ENCODE measurements at regions not wholly inside any gene's neighbourhood (a gene's known extent, or its start where the extent isn't known, plus 50 kb on each side); places are given as distances from the start of the nearest gene placed in this dataset.

GRCh38 chr5:107263387-107264018 lies 407.2 kb downstream of the EFNA5 start:
- ATAC-seq, result no peak
- TF ChIP-seq ZC3H10 (CRISPR knock-in tag; IDR thresholded peaks at IDR 0.05), result no peak
- TF ChIP-seq ZNF8 (CRISPR knock-in tag; IDR thresholded peaks at IDR 0.05), result no peak
- TF ChIP-seq CSDC2 (CRISPR knock-in tag; IDR thresholded peaks at IDR 0.05), result no peak
- no peak for TF ChIP-seq ZFP30 (CRISPR knock-in tag; IDR thresholded peaks at IDR 0.05)
- no peak for TF ChIP-seq ZFP3 (CRISPR knock-in tag; IDR thresholded peaks at IDR 0.05)
- TF ChIP-seq ZNF70 (CRISPR knock-in tag; IDR thresholded peaks at IDR 0.05), result no peak
- TF ChIP-seq GLIS3 (CRISPR knock-in tag; IDR thresholded peaks at IDR 0.05), result no peak
- TF ChIP-seq RARB (CRISPR knock-in tag; IDR thresholded peaks at IDR 0.05), result no peak
- no peak for TF ChIP-seq BACH2 (CRISPR knock-in tag; IDR thresholded peaks at IDR 0.05; ENCODE audit: borderline replicate concordance)
- TF ChIP-seq CREB5 (CRISPR knock-in tag; IDR thresholded peaks at IDR 0.05; ENCODE audit: low read depth), result no peak
- TF ChIP-seq ARNTL (CRISPR knock-in tag; IDR thresholded peaks at IDR 0.05; ENCODE audit: borderline replicate concordance, low read depth), result no peak
- no peak for TF ChIP-seq PATZ1 (CRISPR knock-in tag; IDR thresholded peaks at IDR 0.05; ENCODE audit: borderline replicate concordance)
- TF ChIP-seq TOX (CRISPR knock-in tag; IDR thresholded peaks at IDR 0.05; ENCODE audit: borderline replicate concordance), result no peak
- no peak for TF ChIP-seq TCF4 (CRISPR knock-in tag; IDR thresholded peaks at IDR 0.05; ENCODE audit: borderline replicate concordance)
- no peak for TF ChIP-seq ZNF565 (CRISPR knock-in tag; conservative IDR thresholded peaks at IDR 0.05; ENCODE audit: low read depth)
- no peak for TF ChIP-seq ISL1 (CRISPR knock-in tag; IDR thresholded peaks at IDR 0.05)
- TF ChIP-seq ESRRG (CRISPR knock-in tag; IDR thresholded peaks at IDR 0.05), result no peak

- ATAC-seq, result no peak
- no peak for TF ChIP-seq ISL1 (CRISPR knock-in tag; IDR thresholded peaks at IDR 0.05)
- no peak for TF ChIP-seq ARNTL (CRISPR knock-in tag; IDR thresholded peaks at IDR 0.05; ENCODE audit: borderline replicate concordance, low read depth)
- no peak for TF ChIP-seq ZNF565 (CRISPR knock-in tag; conservative IDR thresholded peaks at IDR 0.05; ENCODE audit: low read depth)
- no peak for TF ChIP-seq BACH2 (CRISPR knock-in tag; IDR thresholded peaks at IDR 0.05; ENCODE audit: borderline replicate concordance)
- no peak for TF ChIP-seq TCF4 (CRISPR knock-in tag; IDR thresholded peaks at IDR 0.05; ENCODE audit: borderline replicate concordance)
- TF ChIP-seq PPARA (CRISPR knock-in tag; IDR thresholded peaks at IDR 0.05; ENCODE audit: borderline replicate concordance), result no peak
- TF ChIP-seq TSHZ2 (CRISPR knock-in tag; IDR thresholded peaks at IDR 0.05), result no peak
- no peak for TF ChIP-seq RARB (CRISPR knock-in tag; IDR thresholded peaks at IDR 0.05)
- no peak for TF ChIP-seq CREB5 (CRISPR knock-in tag; IDR thresholded peaks at IDR 0.05; ENCODE audit: low read depth)
- TF ChIP-seq ZFP30 (CRISPR knock-in tag; IDR thresholded peaks at IDR 0.05), result no peak
Measured at GRCh38 chr5:107257885-107258520, 412.7 kb downstream of the EFNA5 start.

- no peak; the same call in 2 of the 3 replicates for ATAC-seq
- TF ChIP-seq POU6F1 (CRISPR knock-in tag; IDR thresholded peaks at IDR 0.05; ENCODE audit: borderline replicate concordance, low read depth), result no peak
- TF ChIP-seq BACH2 (CRISPR knock-in tag; IDR thresholded peaks at IDR 0.05; ENCODE audit: borderline replicate concordance), result no peak
- no peak for TF ChIP-seq OSR1 (CRISPR knock-in tag; IDR thresholded peaks at IDR 0.05)
- TF ChIP-seq PPARA (CRISPR knock-in tag; IDR thresholded peaks at IDR 0.05; ENCODE audit: borderline replicate concordance), result no peak
- 0 out of 2 replicates have a peak, but pooled peaks have one; percentile 21 for TF ChIP-seq ZFP3 (CRISPR knock-in tag; IDR thresholded peaks at IDR 0.05)
- no peak for TF ChIP-seq TOX (CRISPR knock-in tag; IDR thresholded peaks at IDR 0.05; ENCODE audit: borderline replicate concordance)
- no peak for TF ChIP-seq ZC3H10 (CRISPR knock-in tag; IDR thresholded peaks at IDR 0.05)
- TF ChIP-seq ZNF8 (CRISPR knock-in tag; IDR thresholded peaks at IDR 0.05), result no peak
- TF ChIP-seq ESRRG (CRISPR knock-in tag; IDR thresholded peaks at IDR 0.05), result no peak
- TF ChIP-seq CREB5 (CRISPR knock-in tag; IDR thresholded peaks at IDR 0.05; ENCODE audit: low read depth), result no peak
- TF ChIP-seq PATZ1 (CRISPR knock-in tag; IDR thresholded peaks at IDR 0.05; ENCODE audit: borderline replicate concordance), result no peak
- peak; percentile 81 for TF ChIP-seq ISL1 (CRISPR knock-in tag; IDR thresholded peaks at IDR 0.05)
- TF ChIP-seq TCF4 (CRISPR knock-in tag; IDR thresholded peaks at IDR 0.05; ENCODE audit: borderline replicate concordance), result peak; percentile 82
- peak; percentile 60; the same call in 1 of the 2 replicates for TF ChIP-seq GLIS3 (CRISPR knock-in tag; IDR thresholded peaks at IDR 0.05)
- TF ChIP-seq RARB (CRISPR knock-in tag; IDR thresholded peaks at IDR 0.05), result no peak
- no peak for TF ChIP-seq SNAI2 (CRISPR knock-in tag; IDR thresholded peaks at IDR 0.05)
- no peak for TF ChIP-seq ZNF70 (CRISPR knock-in tag; IDR thresholded peaks at IDR 0.05)
Measured at GRCh38 chr5:107254902-107255234, 415.9 kb downstream of the EFNA5 start.
